Glutamatergic neuron (in vitro differentiated cells): ENCODE measurements at regions not wholly inside any gene's neighbourhood (a gene's known extent, or its start where the extent isn't known, plus 50 kb on each side); places are given as distances from the start of the nearest gene placed in this dataset.

Source experiments
- DNase-seq: peaks from one replicate; pipeline ENCODE4 v3.0.0; 2022
- H3K27ac Mint-ChIP-seq: one replicate; pipeline ENCODE4 v1.8.0; 2020; ENCODE audit warnings: mild to moderate bottlenecking, mixed read lengths, inconsistent platforms; ENCODE audit not compliant: unreplicated experiment
- H3K27me3 Mint-ChIP-seq: one replicate; pipeline ENCODE4 v1.8.0; 2020; ENCODE audit warnings: mild to moderate bottlenecking, moderate library complexity, mixed read lengths, inconsistent platforms; ENCODE audit not compliant: unreplicated experiment
- H3K36me3 Mint-ChIP-seq: one replicate; pipeline ENCODE4 v1.8.0; 2020; ENCODE audit warnings: mild to moderate bottlenecking, mixed read lengths, inconsistent platforms; ENCODE audit not compliant: unreplicated experiment
- H3K4me1 Mint-ChIP-seq: one replicate; pipeline ENCODE4 v1.8.0; 2020; ENCODE audit warnings: mild to moderate bottlenecking, low read depth, mixed read lengths, inconsistent platforms; ENCODE audit not compliant: unreplicated experiment
- H3K4me3 Mint-ChIP-seq: one replicate; pipeline ENCODE4 v1.8.0; 2020; ENCODE audit warnings: mild to moderate bottlenecking, mixed read lengths, inconsistent platforms; ENCODE audit not compliant: unreplicated experiment
- H3K9me3 Mint-ChIP-seq: one replicate; pipeline ENCODE4 v1.8.0; 2020; ENCODE audit warnings: mild to moderate bottlenecking, moderate library complexity, mixed read lengths, inconsistent platforms; ENCODE audit not compliant: unreplicated experiment
- CTCF ChIP-seq: fragments of 200-600 bp; sonication (generic); IDR thresholded peaks from one replicate; pipeline ENCODE4 v1.5.0; 2021; ENCODE audit not compliant: partially characterized antibody, unreplicated experiment

DNA sequence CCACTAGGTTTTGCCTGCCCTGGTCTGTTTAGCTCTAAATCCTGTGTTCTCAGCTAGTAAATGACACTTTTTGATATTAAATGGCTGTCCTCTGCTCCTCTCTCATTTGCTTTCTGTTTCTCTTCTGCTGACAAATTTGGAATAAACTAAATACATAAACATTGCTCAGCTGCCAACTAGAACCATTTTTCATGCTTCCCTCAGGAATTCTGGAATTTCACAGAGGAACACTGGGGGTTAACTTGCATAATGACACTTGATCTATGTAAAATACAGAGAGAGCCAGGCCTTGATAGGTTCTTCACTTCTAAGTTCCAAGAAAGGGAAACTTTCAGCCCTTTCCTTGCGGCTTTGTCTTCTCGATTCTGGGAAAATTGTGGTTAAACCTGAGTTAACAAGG, 450.6 kb upstream of the ST6GAL2 start:
- no peak for TF ChIP-seq CTCF
- Mint-ChIP-seq H3K36me3 (peaks cover 6% of the 10 kb centered on the region), H3K9me3 (no peaks in the 10 kb centered on the region), H3K27me3 (no peaks in the 10 kb centered on the region), H3K27ac (no peak overlapping the region), H3K4me3 (no peak overlapping the region), H3K4me1 (no peaks in the 10 kb centered on the region)
- no peak for DNase-seq

DNA sequence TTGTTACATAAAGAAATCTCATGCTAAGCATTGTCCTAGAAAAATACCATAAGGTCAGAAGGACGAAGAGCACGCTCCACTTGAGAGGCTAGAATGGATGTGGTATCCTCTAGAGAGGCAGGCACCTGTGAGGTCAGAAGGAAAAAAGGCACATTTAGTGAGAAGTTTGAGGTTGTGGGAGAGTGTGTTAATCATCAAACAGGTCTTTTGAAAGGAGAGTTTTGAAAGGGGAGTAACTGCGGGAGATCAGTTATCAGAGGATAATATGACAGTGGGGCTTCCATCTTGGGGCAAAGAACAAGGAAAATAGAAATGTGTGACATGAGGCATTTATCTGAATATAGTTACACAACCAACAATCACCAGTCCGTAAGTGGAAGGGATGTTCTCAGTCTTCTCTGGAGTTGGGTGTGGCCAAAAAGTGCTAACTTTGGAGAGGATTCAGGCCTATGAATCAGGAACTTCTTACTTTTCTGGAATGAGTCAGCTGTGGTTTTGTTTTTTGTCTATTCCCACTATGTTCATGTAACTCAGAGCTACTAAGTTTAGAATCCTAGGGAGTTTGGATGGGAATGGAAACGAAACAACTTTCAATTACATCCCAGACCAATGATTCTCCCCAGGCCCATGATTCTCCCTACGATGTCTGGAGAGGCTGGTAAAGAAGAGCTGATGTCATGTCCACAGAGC, 451.4 kb upstream of the ST6GAL2 start:
- DNase-seq: no peak
- Mint-ChIP-seq H3K36me3 (peaks cover 6% of the 10 kb centered on the region), H3K4me3 (no peak overlapping the region)

DNA sequence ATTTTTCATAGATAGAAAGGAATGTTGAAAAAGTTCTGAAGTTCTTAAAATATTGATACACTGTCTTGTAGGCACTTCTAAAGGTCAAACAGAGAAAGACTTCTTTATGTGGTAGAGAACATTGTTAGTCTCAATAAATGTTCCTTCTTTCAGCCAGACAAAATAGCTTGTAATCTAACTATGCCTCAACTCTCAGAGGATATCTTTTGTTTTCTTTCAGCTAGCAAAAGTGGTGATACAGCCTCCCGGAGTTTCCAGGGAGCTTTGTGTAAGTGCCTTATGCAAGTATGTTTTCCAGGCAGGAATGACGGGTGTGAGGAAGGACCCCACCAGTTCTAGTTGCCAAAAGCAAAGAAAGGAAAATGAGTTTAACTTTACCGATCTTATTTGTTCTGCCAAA, 452.1 kb upstream of the ST6GAL2 start:
- Mint-ChIP-seq H3K4me1 (no peaks in the 10 kb centered on the region), H3K27me3 (no peaks in the 10 kb centered on the region), H3K9me3 (no peaks in the 10 kb centered on the region), H3K27ac (no peak overlapping the region), H3K36me3 (peaks cover 6% of the 10 kb centered on the region), H3K4me3 (no peak overlapping the region)
- no peak for TF ChIP-seq CTCF
- no peak for DNase-seq

More for the DNA sequence above, 451.4 kb upstream of the ST6GAL2 start:
- no peaks in the 10 kb centered on the region for H3K4me1 Mint-ChIP-seq
- TF ChIP-seq CTCF: no peak
- no peak overlapping the region for H3K27ac Mint-ChIP-seq
- no peaks in the 10 kb centered on the region for H3K27me3 Mint-ChIP-seq
- H3K9me3 Mint-ChIP-seq: no peaks in the 10 kb centered on the region

DNA sequence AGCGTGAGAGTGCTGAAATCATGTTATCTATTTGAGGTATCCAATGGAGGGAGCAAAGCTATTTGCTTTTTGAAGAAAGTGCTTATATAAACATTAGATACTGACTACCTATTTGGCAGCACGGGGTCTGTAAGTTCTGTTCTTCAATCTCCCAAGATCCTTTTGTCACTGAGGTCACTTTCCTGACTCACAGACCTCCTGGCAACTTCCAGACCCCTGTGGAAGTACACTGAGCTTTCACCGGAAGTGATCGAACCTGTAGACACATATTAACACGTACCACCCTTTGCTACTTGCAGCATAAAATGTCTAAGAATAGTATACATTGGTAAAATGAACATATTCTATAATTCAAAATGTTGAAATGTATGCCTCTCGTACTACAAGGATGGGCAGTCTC, 452.6 kb upstream of the ST6GAL2 start:
- H3K9me3 Mint-ChIP-seq: no peaks in the 10 kb centered on the region
- H3K4me1 Mint-ChIP-seq: no peaks in the 10 kb centered on the region
- TF ChIP-seq CTCF: no peak
- H3K27me3 Mint-ChIP-seq: no peaks in the 10 kb centered on the region
- no peak overlapping the region for H3K4me3 Mint-ChIP-seq
- no peak overlapping the region for H3K27ac Mint-ChIP-seq
- no peak for DNase-seq
- H3K36me3 Mint-ChIP-seq: peaks cover 6% of the 10 kb centered on the region

DNA sequence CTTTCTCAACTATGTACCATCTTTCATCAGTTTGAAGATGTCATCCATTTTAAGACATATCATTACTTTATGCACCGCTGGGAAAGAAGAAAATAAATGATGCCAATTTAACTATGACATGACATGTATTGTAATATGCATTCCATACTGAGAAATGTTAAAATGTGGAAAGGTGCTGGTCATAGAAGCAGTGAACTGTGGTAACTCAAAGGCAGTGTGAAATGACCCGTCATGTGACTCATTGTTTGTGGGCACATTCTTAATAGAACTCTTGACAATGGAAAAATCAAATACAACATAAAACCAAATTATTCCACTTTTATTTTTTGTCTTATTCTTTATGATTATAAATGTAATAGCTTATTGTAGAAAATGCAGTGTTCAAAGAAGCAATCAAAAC, 455.0 kb upstream of the ST6GAL2 start:
- Mint-ChIP-seq H3K36me3 (peaks cover 6% of the 10 kb centered on the region), H3K27ac (no peak overlapping the region), H3K4me1 (no peaks in the 10 kb centered on the region), H3K27me3 (no peaks in the 10 kb centered on the region), H3K9me3 (no peaks in the 10 kb centered on the region), H3K4me3 (no peak overlapping the region)
- DNase-seq: no peak
- TF ChIP-seq CTCF: no peak
